Prostate gland (tissue), 2 donors: ENCODE measurements at regions not wholly inside any gene's neighbourhood (a gene's known extent, or its start where the extent isn't known, plus 50 kb on each side); places are given as distances from the start of the nearest gene placed in this dataset.

Source experiments
- POLR2A ChIP-seq: fragments of 450-650 bp; IDR thresholded peaks from one replicate; pipeline ENCODE4 v1.6.1; 2016; ENCODE audit warnings: antibody characterized with exemption, mild to moderate bottlenecking
- TF ChIP-seq, protein P1 (sequence below), 4 experiments: fragments of 200-600 bp in 2 of 4; fragments of 450-650 bp in 2 of 4; sonication (generic) in 2 of 4; IDR thresholded peaks; 1 replicate in 3 of 4; 2 replicates in 1 of 4; pipeline ENCODE4 v1.5.1; 2016 to 2019; ENCODE audit warnings: antibody characterized with exemption in 4 of 4, mild to moderate bottlenecking in 2 of 4, moderate library complexity in 2 of 4

DNA sequence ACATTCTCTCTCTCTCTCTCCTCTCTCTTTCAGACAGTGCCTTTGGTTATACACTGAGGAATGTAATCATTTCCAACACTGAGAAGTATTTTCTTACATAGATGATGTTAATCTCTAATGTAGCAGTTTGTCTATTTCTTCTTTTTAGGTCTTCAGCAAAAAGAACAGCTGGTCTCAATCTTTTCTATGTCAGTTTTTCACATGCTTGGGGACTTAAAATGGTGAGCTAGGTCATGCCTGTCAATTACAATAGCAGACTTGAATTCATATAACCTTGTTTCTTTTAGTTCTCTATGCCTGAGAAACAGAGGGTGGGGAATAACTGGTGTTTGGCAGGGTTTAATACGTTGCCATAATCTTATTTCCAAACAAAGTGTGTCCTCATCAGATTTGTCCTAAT, 786.2 kb downstream of the SQOR start:
- TF ChIP-seq, protein P1, sequence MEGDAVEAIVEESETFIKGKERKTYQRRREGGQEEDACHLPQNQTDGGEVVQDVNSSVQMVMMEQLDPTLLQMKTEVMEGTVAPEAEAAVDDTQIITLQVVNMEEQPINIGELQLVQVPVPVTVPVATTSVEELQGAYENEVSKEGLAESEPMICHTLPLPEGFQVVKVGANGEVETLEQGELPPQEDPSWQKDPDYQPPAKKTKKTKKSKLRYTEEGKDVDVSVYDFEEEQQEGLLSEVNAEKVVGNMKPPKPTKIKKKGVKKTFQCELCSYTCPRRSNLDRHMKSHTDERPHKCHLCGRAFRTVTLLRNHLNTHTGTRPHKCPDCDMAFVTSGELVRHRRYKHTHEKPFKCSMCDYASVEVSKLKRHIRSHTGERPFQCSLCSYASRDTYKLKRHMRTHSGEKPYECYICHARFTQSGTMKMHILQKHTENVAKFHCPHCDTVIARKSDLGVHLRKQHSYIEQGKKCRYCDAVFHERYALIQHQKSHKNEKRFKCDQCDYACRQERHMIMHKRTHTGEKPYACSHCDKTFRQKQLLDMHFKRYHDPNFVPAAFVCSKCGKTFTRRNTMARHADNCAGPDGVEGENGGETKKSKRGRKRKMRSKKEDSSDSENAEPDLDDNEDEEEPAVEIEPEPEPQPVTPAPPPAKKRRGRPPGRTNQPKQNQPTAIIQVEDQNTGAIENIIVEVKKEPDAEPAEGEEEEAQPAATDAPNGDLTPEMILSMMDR (IDR thresholded peaks at IDR 0.05), result no peak
- TF ChIP-seq POLR2A, result no peak
